ENCODE measurements at regions not wholly inside any gene's neighbourhood (a gene's known extent, or its start where the extent isn't known, plus 50 kb on each side); places are given as distances from the start of the nearest gene placed in this dataset.

DNA sequence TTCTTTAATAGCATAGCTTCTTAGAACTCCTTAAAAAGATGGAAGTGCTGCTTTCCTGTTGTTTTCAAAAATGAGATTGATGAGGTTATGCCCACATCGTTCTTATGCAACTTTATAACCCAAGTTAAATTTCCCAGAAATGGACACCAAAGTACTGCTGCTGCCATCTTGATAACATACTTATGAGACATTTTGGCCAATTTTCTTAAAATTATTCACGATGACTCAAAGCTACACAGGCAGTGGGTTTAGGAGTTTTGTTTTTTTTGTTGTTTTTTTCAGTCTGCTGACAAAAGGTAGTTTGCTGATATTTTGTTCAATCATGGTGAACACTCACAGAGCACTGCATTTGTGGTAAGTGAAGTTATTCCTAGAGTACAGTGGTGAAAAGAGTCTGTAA is 54.9 kb upstream of the RFC3 start:
- no peak for DNase-seq

DNA sequence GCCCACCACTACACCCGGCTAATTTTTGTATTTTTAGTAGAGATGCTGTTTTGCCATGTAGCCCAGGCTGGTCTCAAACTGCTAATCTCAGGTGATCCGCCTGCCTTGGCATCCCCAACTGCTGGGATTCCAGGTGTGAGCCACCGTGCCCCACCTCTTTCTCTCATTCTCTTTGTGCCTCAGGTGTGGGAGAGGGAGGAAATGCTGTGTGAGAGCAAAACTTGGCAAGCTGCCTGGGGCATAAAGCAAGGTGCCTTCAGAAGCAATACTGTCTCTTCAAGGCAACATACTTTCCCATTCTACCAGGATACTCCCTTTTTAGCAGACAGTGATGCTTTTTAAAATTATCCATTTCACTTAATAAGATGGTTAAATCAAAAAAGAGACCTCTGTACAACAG is 53.2 kb upstream of the RFC3 start:
- no peak for DNase-seq

DNA sequence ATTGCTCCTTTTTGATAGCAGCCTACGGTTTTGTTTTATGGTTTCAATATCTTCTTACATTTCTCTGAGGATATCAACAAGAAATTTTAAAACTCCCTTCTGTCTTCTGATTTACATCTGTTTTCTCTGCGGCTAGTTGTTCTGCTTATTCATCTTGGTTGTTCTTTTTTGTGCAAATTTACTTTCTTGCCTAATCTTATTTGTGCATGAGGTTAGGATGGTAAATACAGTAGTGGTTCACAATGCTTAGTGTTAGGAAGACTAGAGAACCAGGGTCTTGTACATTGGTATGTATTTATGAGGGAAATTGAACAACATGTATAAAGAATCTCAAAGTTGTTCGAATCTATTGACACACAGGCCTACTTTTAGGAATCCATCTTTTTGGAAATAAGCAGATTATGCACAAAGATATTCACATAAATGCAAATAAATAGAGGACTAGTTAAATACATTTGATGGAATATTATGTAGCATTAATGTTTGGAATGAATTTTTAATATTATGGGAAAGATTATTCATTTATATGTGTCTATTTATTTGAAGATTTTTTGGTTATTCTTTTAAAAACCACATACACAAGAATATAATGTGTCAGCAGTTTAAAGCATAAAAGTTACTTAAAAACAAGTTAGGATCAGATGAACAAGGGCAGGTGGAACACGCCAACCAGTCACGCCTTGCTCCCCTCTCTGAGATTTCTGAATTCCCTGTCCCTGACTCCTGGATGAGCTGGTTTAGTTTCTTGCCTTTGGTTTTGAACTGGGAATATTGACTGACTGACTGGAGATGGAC is 51.4 kb upstream of the RFC3 start:
- DNase-seq, result no peak

DNA sequence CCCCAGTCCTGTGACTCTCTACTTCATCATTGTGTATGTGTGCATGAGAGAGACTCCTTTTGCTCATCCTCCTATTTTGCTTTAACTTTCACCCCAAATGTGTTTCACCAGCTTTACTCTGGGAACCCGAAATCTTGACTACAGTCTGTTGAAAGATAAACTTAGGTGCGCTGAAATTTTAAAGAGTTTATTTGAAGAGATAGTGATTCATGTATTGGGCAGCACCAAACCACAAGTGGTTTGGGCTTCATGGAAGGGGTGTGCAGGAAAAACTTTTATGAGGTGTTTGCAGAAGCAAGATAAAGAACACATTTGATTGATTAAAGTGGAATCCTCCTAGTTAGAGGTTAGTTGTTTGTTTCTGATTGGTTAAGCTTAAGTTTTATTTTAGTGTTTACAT is 50.8 kb upstream of the RFC3 start:
- DNase-seq, result no peak

Data from NCI-H187 treated with DMSO at 0.1 percent for 48 hours (cell line).